Naive thymus-derived CD8-positive, alpha-beta T cell (primary cell): ENCODE measurements at regions not wholly inside any gene's neighbourhood (a gene's known extent, or its start where the extent isn't known, plus 50 kb on each side); places are given as distances from the start of the nearest gene placed in this dataset.
"Not testable (repeated sequence)": the region's sequence is repeated elsewhere in the genome, so short reads cannot be mapped to it uniquely, and the experiment has no call there.

Source experiments
- ATAC-seq, 2 donors: fragments of 150-1000 bp; cut with Tn5 transposase in 1 of 2; sonication (Bioruptor Pico), chemical (Tn5 transposase) in 1 of 2; 1 replicate in 1 of 2; 2 replicates in 1 of 2; pipeline ENCODE4 v1.10.0; 2021; ENCODE audit warnings: mild to moderate bottlenecking in 2 of 2, moderate library complexity in 2 of 2
- POLR2A ChIA-PET: fragments of 350-600 bp; sonication (Branson Sonifier 250); formaldehyde crosslinking; loops from one replicate; lab custom pipeline; 2021; ENCODE audit warnings: antibody characterized with exemption; lab: Charles Lee
- DNase-seq, 10 donors: peaks; one replicate each; pipeline versions ENCODE4 v3.0.0 to v3.0.0-alpha.2; 2020 to 2022
- H3K27ac Mint-ChIP-seq, 10 donors: one replicate each; pipeline ENCODE4 v1.8.0; 2020 to 2022; ENCODE audit warnings: mild to moderate bottlenecking in 10 of 10, mixed read lengths in 10 of 10, moderate library complexity in 4 of 10, inconsistent platforms in 1 of 10
- H3K27me3 Mint-ChIP-seq, 5 donors: one replicate each; pipeline ENCODE4 v1.8.0; 2021 to 2022; ENCODE audit warnings: mixed read lengths in 5 of 5
- H3K36me3 Mint-ChIP-seq, 3 donors: one replicate each; pipeline ENCODE4 v1.8.0; 2020 to 2022; ENCODE audit warnings: mixed read lengths in 3 of 3, mild to moderate bottlenecking in 2 of 3, inconsistent platforms in 1 of 3
- H3K4me1 Mint-ChIP-seq, 4 donors: one replicate each; pipeline ENCODE4 v1.8.0; 2021 to 2022; ENCODE audit warnings: mixed read lengths in 4 of 4
- H3K4me3 Mint-ChIP-seq, 10 donors: one replicate each; pipeline ENCODE4 v1.8.0; 2020 to 2022; ENCODE audit warnings: mild to moderate bottlenecking in 10 of 10, mixed read lengths in 10 of 10, moderate library complexity in 6 of 10, inconsistent platforms in 1 of 10
- H3K9me3 Mint-ChIP-seq, 9 donors: one replicate each; pipeline ENCODE4 v1.8.0; 2020 to 2022; ENCODE audit warnings: mixed read lengths in 9 of 9, mild to moderate bottlenecking in 3 of 9, inconsistent platforms in 1 of 9, moderate library complexity in 1 of 9

DNA sequence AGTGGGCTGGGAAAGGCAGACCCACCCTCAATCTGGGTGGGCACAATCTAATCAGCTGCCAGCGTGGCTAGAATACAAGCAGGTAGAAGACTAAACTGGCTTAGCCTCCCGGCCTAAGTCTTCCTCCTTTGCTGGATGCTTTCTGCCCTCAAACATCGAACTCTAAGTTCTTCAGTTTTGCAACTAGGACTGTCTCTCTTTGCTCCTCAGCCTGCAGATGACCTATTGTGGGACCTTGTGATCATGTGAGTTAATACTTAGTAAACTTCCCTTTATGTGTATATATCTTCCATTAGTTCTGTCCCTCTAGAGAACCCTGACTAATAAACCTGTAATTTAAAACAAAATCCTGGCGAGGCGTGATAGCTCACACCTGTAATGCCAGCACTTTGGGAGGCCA is 51.8 kb upstream of the SLC39A8 start:
- H3K27me3 Mint-ChIP-seq, H3K4me3 Mint-ChIP-seq, ATAC-seq, H3K9me3 Mint-ChIP-seq, H3K36me3 Mint-ChIP-seq, POLR2A ChIA-PET, H3K4me1 Mint-ChIP-seq, DNase-seq: not testable (repeated sequence)
- peak overlapping the region in 1 of 10 donors; percentile 73 for H3K27ac Mint-ChIP-seq

DNA sequence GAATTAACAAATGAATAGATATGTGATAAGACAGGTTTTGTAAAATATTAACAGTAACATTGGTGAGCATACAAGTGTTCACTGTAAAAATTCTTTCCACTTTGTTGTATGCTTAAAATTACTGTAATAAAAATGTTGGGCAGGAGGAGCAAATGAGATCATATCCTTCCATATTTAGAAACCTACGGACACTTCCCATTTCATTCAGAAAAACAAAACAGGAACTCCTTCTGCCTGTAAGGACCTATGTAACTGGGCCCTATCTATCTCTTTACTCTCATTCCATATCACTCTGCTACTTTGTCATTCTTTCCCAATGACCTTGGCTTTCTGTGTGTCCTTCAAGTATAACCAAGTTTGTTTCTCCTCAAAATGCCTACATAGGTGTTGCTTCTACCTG is 53.7 kb upstream of the SLC39A8 start:
- ATAC-seq: no peak
- peaks cover 0 to 3% (median 0%) of the 10 kb centered on the region in 5 donors for H3K27me3 Mint-ChIP-seq
- POLR2A ChIA-PET: no interaction called here
- no peak for DNase-seq
- H3K4me1 Mint-ChIP-seq: no peaks in the 10 kb centered on the region
- H3K4me3 Mint-ChIP-seq: no peak overlapping the region
- no peak overlapping the region for H3K27ac Mint-ChIP-seq
- peaks cover 0 to 3% (median 0%) of the 10 kb centered on the region in 9 donors for H3K9me3 Mint-ChIP-seq
- no peaks in the 10 kb centered on the region for H3K36me3 Mint-ChIP-seq

DNA sequence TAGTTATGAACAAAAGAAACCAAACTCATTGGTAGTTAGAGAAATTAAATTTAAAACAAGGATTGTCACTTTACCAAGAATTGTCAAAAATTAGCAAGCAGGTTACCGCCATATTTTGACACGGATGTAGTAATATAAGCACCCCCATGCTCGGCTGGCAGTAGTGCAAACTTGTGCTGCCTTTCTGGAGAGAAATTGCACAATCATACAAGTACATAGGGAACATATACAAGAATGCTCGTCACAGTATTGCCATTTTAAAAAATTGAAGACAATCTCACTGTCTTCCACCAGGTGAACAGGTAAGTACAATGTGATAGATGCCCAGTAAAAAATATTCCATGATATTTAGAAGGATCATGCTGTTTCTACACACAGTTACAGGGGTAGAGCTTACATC is 55.6 kb upstream of the SLC39A8 start:
- H3K4me1 Mint-ChIP-seq: no peaks in the 10 kb centered on the region
- no peaks in the 10 kb centered on the region for H3K36me3 Mint-ChIP-seq
- H3K27ac Mint-ChIP-seq: no peak overlapping the region
- H3K9me3 Mint-ChIP-seq: no peaks in the 10 kb centered on the region
- DNase-seq (no peak), ATAC-seq (no peak)
- POLR2A ChIA-PET: no interaction called here
- no peaks in the 10 kb centered on the region for H3K27me3 Mint-ChIP-seq
- no peak overlapping the region for H3K4me3 Mint-ChIP-seq

DNA sequence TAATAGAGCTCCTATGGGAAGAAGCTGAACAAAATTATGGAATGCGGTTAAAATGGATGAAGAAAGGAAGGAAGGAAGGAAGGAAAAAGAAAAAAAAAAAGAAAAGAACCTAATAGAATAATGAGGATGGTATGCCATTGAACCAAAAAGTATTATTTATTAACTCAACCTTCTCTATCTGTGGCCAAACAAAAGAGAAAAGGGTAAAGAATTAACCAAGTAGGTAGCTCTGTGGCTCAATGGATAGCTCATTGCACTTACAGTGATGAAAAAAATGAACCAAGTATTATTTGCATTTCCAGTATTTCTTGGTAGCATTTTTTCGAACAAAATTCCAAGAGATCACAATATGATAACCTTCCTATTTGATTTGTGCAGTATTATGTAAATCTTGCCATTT is 56.9 kb upstream of the SLC39A8 start:
- no peaks in the 10 kb centered on the region for H3K9me3 Mint-ChIP-seq
- no peak for DNase-seq
- ATAC-seq: no peak
- POLR2A ChIA-PET: no interaction called here
- no peaks in the 10 kb centered on the region for H3K36me3 Mint-ChIP-seq
- H3K4me3 Mint-ChIP-seq: no peak overlapping the region
- H3K27me3 Mint-ChIP-seq: no peaks in the 10 kb centered on the region
- H3K27ac Mint-ChIP-seq: no peak overlapping the region
- H3K4me1 Mint-ChIP-seq: no peaks in the 10 kb centered on the region

DNA sequence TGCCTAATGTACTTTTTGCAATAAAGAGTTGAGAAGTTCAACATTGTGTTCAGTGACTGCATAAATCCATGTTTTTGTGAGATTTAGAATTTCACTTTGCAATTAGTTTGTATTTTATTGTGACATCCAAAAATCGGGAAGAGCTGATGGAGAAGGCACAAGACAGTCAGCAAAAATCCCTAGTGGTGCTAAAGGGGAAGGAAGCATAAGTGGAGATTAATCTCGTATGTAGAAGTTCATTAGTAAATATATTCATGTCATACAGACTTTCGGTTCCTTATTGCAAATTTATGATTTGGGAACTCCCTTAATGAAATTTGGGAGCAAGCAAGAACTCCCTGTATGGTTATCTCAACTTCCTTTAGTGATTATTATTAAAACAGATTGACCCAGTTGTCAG is 57.8 kb upstream of the SLC39A8 start:
- POLR2A ChIA-PET: no interaction called here
- H3K27me3 Mint-ChIP-seq: no peaks in the 10 kb centered on the region
- no peak for DNase-seq
- ATAC-seq: no peak
- no peaks in the 10 kb centered on the region for H3K36me3 Mint-ChIP-seq
- H3K4me3 Mint-ChIP-seq: no peak overlapping the region
- H3K9me3 Mint-ChIP-seq: no peaks in the 10 kb centered on the region
- H3K4me1 Mint-ChIP-seq: no peaks in the 10 kb centered on the region
- H3K27ac Mint-ChIP-seq: no peak overlapping the region

DNA sequence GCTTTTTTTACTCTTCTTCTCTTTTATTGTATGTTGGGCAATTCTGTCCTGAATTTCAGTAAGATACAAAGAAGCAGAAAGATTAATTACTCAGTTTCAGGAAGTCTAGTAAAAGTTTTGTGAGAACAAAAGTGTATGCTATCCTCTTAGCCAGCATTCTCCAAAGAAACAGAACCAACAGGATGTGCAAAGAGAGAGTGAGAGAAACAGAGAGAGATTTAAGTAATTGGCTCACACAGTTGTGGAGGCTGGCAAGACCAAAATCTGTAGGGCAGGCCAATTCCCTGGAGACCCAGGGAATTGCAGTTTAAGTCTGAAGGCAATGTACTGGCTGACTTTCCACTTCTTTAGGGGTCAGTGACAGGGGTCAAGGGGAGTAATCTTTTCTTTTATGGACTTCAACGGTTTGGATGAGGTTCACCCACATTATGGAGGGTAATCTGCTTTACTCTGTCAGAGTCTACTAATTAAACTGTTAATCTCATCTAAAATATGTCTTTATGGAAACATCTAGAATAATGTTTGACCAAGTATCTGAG is 59.2 kb upstream of the SLC39A8 start:
- POLR2A ChIA-PET: no interaction called here
- Mint-ChIP-seq H3K4me3 (no peak overlapping the region), H3K4me1 (no peaks in the 10 kb centered on the region), H3K27ac (no peak overlapping the region), H3K27me3 (no peaks in the 10 kb centered on the region), H3K9me3 (no peaks in the 10 kb centered on the region), H3K36me3 (no peaks in the 10 kb centered on the region)
- ATAC-seq: no peak
- no peak for DNase-seq

DNA sequence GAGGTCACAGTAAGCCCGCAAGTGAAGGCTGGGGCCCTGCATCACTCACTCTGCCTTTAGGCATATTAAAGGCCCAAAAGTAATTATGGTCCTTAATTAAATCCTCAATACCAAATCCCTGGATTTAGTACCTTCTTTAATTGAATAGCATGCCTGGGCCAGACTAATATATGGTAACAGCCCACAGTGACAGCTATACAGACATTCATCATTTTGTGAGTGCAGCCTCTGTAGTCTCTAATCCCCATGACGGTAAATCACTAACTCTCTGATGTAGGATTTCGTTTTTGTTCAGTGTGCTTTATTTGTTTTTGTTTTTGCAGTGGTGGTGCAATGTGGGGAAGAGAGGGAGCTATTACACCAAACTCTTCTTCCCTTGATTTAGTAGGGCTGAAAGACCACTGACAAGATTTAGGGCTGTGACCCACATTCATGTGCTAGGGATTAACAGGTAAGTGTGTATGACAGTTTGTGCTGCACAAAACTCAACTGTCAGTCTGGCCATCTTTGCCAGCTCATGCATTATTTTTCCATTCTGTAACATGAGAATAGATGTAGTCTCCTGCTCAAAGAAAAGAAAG is 60.6 kb upstream of the SLC39A8 start:
- Mint-ChIP-seq H3K4me1 (no peaks in the 10 kb centered on the region), H3K4me3 (no peak overlapping the region)

DNA sequence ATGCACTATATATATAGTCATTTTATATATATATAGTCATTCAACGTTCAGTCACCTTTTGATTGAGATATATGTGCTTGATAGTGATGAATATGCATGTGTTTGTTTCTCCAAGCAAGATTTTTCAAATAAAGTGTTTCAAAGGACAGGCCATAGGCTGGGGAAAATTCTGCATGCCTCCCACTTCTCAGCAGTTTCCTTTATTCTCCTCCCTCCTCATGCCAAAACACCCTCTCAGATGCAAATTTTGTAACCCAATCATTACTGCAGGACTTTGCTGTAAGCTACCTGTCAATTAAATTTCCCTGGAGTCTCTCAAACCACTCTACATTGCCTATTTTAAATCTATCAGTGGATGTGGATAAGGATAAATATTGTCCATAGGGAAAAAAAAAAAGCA is 65.6 kb upstream of the SLC39A8 start:
- ATAC-seq, H3K4me1 Mint-ChIP-seq, H3K27ac Mint-ChIP-seq, POLR2A ChIA-PET, H3K36me3 Mint-ChIP-seq, DNase-seq, H3K27me3 Mint-ChIP-seq, H3K9me3 Mint-ChIP-seq, H3K4me3 Mint-ChIP-seq: not testable (repeated sequence)

More for the DNA sequence above, 60.6 kb upstream of the SLC39A8 start:
- no peak for ATAC-seq
- H3K27ac Mint-ChIP-seq: no peak overlapping the region
- no peak for DNase-seq
- H3K27me3 Mint-ChIP-seq: peaks cover 0 to 1% (median 0%) of the 10 kb centered on the region in 5 donors
- POLR2A ChIA-PET: interaction anchor here (0.8 kb wide), 1 partner anchor 463 kb away, joined by 3 read pairs; the partner anchor contains the start of gene CISD2
- H3K36me3 Mint-ChIP-seq: no peaks in the 10 kb centered on the region
- H3K9me3 Mint-ChIP-seq: no peaks in the 10 kb centered on the region

DNA sequence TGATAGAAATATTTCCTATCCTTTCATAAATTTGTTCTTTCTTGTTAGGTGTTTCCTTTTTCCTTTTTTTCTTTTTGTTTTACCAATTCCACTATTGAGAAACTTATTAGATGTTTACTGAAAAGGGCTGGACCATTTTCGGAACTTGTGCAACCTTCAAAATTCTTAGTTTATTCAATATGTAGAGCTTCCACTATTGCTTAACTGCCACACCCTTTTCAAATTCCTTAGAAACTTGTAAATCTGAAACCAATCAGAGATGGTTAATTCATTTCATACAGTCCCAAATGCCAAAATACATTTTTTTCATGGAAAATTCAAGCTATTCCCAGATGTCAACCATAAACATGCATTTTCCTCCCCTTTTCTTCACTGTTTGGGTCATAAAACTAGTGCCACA is 66.1 kb upstream of the SLC39A8 start:
- POLR2A ChIA-PET: no interaction called here
- H3K4me3 Mint-ChIP-seq: no peak overlapping the region
- no peak for ATAC-seq
- H3K36me3 Mint-ChIP-seq: no peaks in the 10 kb centered on the region
- no peaks in the 10 kb centered on the region for H3K4me1 Mint-ChIP-seq
- H3K27me3 Mint-ChIP-seq: peaks cover 0 to 6% (median 2%) of the 10 kb centered on the region in 5 donors
- no peaks in the 10 kb centered on the region for H3K9me3 Mint-ChIP-seq
- no peak overlapping the region for H3K27ac Mint-ChIP-seq
- no peak for DNase-seq

DNA sequence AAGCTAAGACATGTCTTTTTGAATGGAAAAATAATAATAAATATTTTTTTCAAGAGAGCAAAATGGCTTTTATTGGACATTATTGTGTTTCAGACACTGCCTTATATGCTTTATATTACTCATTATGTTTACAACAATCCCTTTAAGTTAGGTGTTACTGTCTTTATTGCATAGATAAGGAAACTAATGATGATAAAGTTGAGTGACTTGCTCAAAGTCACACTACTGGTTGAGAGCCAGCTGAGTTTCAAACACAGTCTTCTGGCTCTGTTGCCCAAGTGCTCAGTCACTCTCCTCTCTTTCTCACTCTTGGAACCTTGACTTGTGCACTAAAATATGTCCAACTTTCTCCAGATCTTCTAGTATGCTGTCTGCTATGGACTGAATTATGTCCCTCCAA is 71.5 kb upstream of the SLC39A8 start:
- no peak overlapping the region for H3K4me3 Mint-ChIP-seq
- POLR2A ChIA-PET: no interaction called here

DNA sequence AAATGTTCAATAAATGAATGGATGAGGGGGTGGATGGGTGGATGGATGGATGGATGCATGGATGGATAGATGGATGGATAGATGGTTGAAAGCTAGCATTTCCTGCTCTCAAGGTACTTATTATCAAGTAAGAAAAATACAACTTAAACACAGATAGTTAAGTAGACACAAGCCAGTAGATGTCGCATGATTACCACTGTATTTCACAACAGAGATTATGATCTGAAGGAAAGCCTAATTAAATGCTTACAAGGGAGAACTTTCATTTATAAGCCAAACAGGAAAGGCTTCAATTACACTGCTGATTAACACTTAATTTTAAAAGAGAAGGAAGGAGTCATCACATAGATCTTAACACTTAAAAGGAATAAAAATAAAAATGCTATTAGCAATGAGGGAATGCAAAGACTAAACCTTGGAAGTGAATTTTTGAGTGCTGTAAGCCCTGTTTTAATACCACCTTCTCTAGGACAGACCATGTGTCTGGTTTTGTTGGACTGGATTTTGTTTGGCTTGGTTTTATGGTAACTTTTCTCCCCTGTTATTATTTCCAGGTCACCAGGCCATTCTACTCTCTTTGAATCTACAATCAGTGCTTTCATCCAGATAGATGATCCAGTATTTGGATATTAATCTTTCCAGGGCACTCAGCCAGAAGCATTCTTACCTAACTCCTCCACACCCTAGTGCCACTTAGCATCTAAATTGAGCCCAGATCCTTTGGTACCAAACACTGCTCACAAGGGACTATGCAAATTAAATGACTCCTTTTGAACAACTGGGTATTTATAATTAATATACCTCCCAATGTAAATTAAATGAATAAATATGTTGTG is 75.5 kb upstream of the SLC39A8 start:
- Mint-ChIP-seq H3K27ac (no peak overlapping the region), H3K9me3 (peaks cover 0 to 6% (median 0%) of the 10 kb centered on the region in 9 donors), H3K4me3 (no peak overlapping the region), H3K36me3 (no peaks in the 10 kb centered on the region), H3K27me3 (peaks cover 0 to 5% (median 0%) of the 10 kb centered on the region in 5 donors), H3K4me1 (peaks cover 0 to 12% (median 8%) of the 10 kb centered on the region in 4 donors)
- ATAC-seq (no peak), DNase-seq (no peak)
- POLR2A ChIA-PET: no interaction called here

More for the DNA sequence above, 71.5 kb upstream of the SLC39A8 start:
- H3K27ac Mint-ChIP-seq: no peak overlapping the region
- H3K9me3 Mint-ChIP-seq: no peaks in the 10 kb centered on the region
- ATAC-seq (no peak), DNase-seq (no peak)
- H3K27me3 Mint-ChIP-seq: peaks cover 0 to 7% (median 2%) of the 10 kb centered on the region in 5 donors
- H3K36me3 Mint-ChIP-seq: no peaks in the 10 kb centered on the region
- H3K4me1 Mint-ChIP-seq: no peaks in the 10 kb centered on the region

DNA sequence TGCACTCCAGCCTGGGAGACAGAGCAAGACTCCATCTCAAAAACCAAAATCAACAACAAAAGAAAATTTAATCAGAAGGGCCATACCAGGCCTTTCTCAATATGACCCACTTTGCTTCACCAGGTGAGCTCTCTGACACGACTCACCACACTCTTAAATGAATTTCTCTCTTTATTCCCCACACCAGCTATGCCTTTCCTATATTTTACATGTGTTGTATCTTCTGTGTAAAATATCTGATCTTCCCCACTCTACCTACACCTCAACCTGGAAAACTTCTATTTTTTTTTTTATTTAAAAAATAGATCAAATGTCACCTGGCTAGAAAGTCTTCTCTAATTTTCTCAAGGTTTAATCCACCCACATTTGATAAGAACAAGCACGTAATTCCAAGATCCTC is 77.6 kb upstream of the SLC39A8 start:
- no peak overlapping the region for H3K4me3 Mint-ChIP-seq
- H3K27ac Mint-ChIP-seq: peak overlapping the region in 1 of 10 donors; percentile 70
- no peak for DNase-seq
- no peaks in the 10 kb centered on the region for H3K27me3 Mint-ChIP-seq
- H3K9me3 Mint-ChIP-seq: peaks cover 0 to 6% (median 0%) of the 10 kb centered on the region in 9 donors
- ATAC-seq: no peak
- H3K4me1 Mint-ChIP-seq: peaks cover 0 to 12% (median 8%) of the 10 kb centered on the region in 4 donors
- POLR2A ChIA-PET: interaction anchor here (0.7 kb wide), 1 partner anchor 8 kb away, joined by 4 read pairs; no protein-coding TSS in a partner anchor
- no peaks in the 10 kb centered on the region for H3K36me3 Mint-ChIP-seq

DNA sequence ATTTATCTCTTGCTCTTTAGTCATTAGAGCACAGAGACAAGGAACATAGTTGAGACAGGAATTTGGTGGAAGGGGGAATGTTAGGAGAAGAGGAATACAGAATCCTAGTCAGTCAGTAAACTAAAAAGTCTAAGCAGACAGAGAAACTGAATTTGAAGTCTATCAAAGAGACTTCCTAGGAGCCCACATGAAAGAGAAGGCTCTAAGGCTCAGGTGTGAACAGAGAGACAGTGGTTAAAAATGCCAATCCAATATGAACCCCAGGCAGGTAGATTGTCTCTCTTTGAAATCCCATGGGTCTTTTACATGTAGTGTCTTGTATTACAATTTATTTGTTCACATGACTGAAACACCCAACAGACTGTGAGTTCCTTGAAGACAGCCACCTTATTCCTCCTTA is 77.8 kb upstream of the NFKB1 start:
- ATAC-seq (peak in 1 of 2 donors; percentile 53), DNase-seq (peak in 1 of 10 donors; percentile 3)
- POLR2A ChIA-PET: no interaction called here
- Mint-ChIP-seq H3K9me3 (peaks cover 0 to 6% (median 0%) of the 10 kb centered on the region in 9 donors), H3K4me3 (no peak overlapping the region), H3K4me1 (peaks cover 0 to 12% (median 8%) of the 10 kb centered on the region in 4 donors), H3K36me3 (no peaks in the 10 kb centered on the region), H3K27ac (no peak overlapping the region), H3K27me3 (no peaks in the 10 kb centered on the region)
